Rectal smooth muscle tissue (tissue), 1 donor: ENCODE measurements at regions not wholly inside any gene's neighbourhood (a gene's known extent, or its start where the extent isn't known, plus 50 kb on each side); places are given as distances from the start of the nearest gene placed in this dataset.
"Not testable (repeated sequence)": the region's sequence is repeated elsewhere in the genome, so short reads cannot be mapped to it uniquely, and the experiment has no call there.

Experiments
- H3K27ac ChIP-seq: one replicate; pipeline ENCODE4 v1.7.0; 2013; ENCODE audit warnings: low read depth, low read length, inconsistent platforms
- H3K27me3 ChIP-seq: one replicate; pipeline ENCODE4 v1.7.0; 2013; ENCODE audit warnings: low read length; ENCODE audit not compliant: control insufficient read depth, insufficient read depth
- H3K36me3 ChIP-seq: one replicate; pipeline ENCODE4 v1.7.0; 2013; ENCODE audit warnings: low read length; ENCODE audit not compliant: control insufficient read depth, insufficient read depth
- H3K4me1 ChIP-seq: one replicate; pipeline ENCODE4 v1.7.0; 2013; ENCODE audit warnings: low read length; ENCODE audit not compliant: control insufficient read depth, insufficient read depth
- H3K4me3 ChIP-seq: one replicate; pipeline ENCODE4 v1.7.0; 2013; ENCODE audit warnings: low read length
- H3K9ac ChIP-seq: one replicate; pipeline ENCODE4 v1.7.0; 2013; ENCODE audit warnings: low read length

DNA sequence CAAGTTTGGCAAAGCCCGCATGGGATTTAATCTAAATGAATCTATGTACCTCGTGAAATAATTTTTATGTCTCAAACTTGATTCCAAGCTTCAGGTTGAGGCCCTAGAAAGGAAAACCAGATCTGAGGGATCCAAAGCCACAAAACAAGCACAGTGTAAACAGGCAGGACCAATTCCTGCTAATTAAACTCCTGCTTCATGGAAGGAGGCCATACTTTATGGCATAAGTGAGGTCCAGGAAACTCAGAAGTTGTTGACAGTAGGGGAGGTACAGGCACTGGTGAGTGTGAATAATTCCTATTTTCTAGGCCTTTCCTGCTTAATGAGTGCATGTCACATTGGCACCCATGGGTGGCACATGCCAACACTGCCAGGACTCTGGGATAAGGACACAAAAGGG, 648.6 kb upstream of the SGCD start:
- Histone ChIP-seq H3K4me3 (no peak overlapping the region), H3K27ac (no peak overlapping the region), H3K27me3 (no peaks in the 10 kb centered on the region), H3K4me1 (no peaks in the 10 kb centered on the region), H3K9ac (no peak overlapping the region), H3K36me3 (no peaks in the 10 kb centered on the region)

- Histone ChIP-seq H3K36me3 (no peaks in the 10 kb centered on the region), H3K4me3 (no peak overlapping the region), H3K9ac (no peak overlapping the region), H3K4me1 (no peaks in the 10 kb centered on the region), H3K27me3 (no peaks in the 10 kb centered on the region), H3K27ac (no peak overlapping the region)
These were observed 647.4 kb upstream of the SGCD start for GRCh38 chr5:155679530-155679929.

GRCh38 chr5:155684417-155684816, 642.5 kb upstream of the SGCD start:
- H3K4me1 ChIP-seq, result no peaks in the 10 kb centered on the region
- H3K36me3 ChIP-seq, result no peaks in the 10 kb centered on the region
- no peak overlapping the region for H3K27ac ChIP-seq
- no peak overlapping the region for H3K4me3 ChIP-seq
- H3K27me3 ChIP-seq, result no peaks in the 10 kb centered on the region
- no peak overlapping the region for H3K9ac ChIP-seq

DNA sequence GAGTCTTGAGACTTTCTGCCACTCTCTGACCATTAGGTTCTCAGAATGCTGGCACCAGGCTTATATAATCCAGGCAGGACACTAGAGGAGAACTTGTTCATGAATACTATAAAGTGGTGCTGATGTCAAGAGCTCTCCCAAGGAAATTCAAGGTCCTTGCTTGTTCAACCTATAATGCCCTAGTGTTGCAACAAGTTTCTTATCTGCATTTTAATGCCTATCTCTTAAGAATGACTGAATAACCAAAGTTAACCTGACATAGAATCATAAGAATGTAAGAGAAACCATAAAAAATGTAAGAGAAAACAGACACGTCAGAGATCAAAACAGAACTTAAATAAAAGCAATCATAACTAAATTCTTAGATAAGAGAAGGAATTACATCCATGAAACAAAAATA, 640.8 kb upstream of the SGCD start:
- no peaks in the 10 kb centered on the region for H3K4me1 ChIP-seq
- H3K36me3 ChIP-seq, result no peaks in the 10 kb centered on the region
- no peak overlapping the region for H3K27ac ChIP-seq
- H3K9ac ChIP-seq, result no peak overlapping the region
- H3K27me3 ChIP-seq, result no peaks in the 10 kb centered on the region
- no peak overlapping the region for H3K4me3 ChIP-seq

GRCh38 chr5:155689406-155689805, 637.6 kb upstream of the SGCD start:
- Histone ChIP-seq H3K27me3 (no peaks in the 10 kb centered on the region), H3K9ac (no peak overlapping the region), H3K27ac (no peak overlapping the region)

DNA sequence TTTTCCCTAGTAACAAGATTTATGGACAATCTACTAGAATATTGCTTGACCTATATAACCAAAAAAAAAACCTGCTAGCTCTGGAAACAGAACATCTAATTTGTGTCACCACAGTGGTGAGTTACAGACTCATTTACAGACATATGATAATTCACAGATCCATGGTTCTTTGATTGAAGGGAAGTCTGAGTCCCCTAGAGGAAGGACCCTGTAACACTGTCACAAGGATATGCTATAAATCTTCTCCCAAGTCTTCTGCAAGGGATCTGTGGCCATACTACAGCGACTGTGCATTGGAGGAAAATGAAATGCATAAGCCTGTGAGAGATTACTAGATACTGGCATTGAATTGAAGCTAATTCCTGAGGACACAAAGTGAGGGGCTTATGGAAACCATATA, 630.6 kb upstream of the SGCD start:
- Histone ChIP-seq H3K27ac (no peak overlapping the region), H3K4me1 (no peaks in the 10 kb centered on the region), H3K9ac (no peak overlapping the region), H3K27me3 (no peaks in the 10 kb centered on the region), H3K36me3 (no peaks in the 10 kb centered on the region), H3K4me3 (no peak overlapping the region)

More at GRCh38 chr5:155689406-155689805, 637.6 kb upstream of the SGCD start:
- H3K4me3 ChIP-seq, result no peak overlapping the region
- H3K36me3 ChIP-seq, result no peaks in the 10 kb centered on the region
- no peaks in the 10 kb centered on the region for H3K4me1 ChIP-seq

DNA sequence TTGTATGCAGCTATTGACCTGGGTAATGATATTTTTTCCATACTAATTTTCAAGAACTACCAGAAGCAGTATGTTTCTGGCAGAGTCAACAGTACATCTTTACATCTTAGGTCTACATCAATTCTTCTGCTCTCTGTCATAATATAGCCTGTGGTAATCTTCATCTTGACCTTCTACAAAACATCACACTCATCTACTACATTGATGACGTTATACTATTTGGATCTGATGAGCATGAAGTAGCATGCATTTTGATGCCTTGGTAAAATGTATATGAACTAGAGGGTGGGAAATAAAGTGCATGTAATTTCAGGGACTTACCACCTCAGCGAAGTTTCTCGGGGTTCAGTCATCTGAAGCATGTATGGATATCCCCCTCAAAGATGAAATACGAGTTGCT, 629.7 kb upstream of the SGCD start:
- H3K4me3 ChIP-seq, result no peak overlapping the region
- H3K27me3 ChIP-seq, result no peaks in the 10 kb centered on the region
- no peaks in the 10 kb centered on the region for H3K36me3 ChIP-seq
- no peaks in the 10 kb centered on the region for H3K4me1 ChIP-seq
- no peak overlapping the region for H3K9ac ChIP-seq
- no peak overlapping the region for H3K27ac ChIP-seq

DNA sequence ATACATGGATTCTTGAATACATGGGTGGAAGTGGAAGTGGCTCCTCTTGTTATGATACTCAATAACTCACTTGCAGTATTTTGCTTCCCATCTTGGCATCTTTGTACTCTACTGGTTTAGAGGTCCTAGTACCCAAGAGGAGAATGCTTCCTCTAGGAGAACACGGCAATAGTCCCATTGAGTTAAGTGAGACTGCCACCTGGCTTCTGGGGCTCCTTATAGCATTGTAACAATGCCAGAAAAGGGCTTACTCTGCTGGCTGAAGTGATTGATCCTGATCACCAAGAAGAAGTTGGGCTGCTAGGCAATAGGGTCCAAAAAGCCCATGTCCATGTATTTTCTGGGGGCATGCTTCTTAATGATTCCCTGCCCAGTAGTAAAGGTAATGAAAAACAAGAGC, 627.6 kb upstream of the SGCD start:
- Histone ChIP-seq H3K36me3 (no peaks in the 10 kb centered on the region), H3K4me1 (no peaks in the 10 kb centered on the region), H3K9ac (no peak overlapping the region), H3K27me3 (no peaks in the 10 kb centered on the region), H3K4me3 (no peak overlapping the region), H3K27ac (no peak overlapping the region)

- H3K4me3 ChIP-seq, result no peak overlapping the region
- H3K36me3 ChIP-seq, result no peaks in the 10 kb centered on the region
- no peak overlapping the region for H3K9ac ChIP-seq
- H3K27ac ChIP-seq, result no peak overlapping the region
- no peaks in the 10 kb centered on the region for H3K4me1 ChIP-seq
- H3K27me3 ChIP-seq, result no peaks in the 10 kb centered on the region
These were observed 626.6 kb upstream of the SGCD start for GRCh38 chr5:155700333-155700732.

- Histone ChIP-seq H3K36me3 (no peaks in the 10 kb centered on the region), H3K27me3 (no peaks in the 10 kb centered on the region), H3K4me1 (no peaks in the 10 kb centered on the region), H3K9ac (no peak overlapping the region), H3K4me3 (no peak overlapping the region), H3K27ac (no peak overlapping the region)
These were observed 615.1 kb upstream of the SGCD start for GRCh38 chr5:155711882-155712281.

- not testable (repeated sequence) for H3K27me3 ChIP-seq, H3K36me3 ChIP-seq, H3K4me3 ChIP-seq, H3K4me1 ChIP-seq, H3K27ac ChIP-seq, H3K9ac ChIP-seq
These were observed 612.5 kb upstream of the SGCD start for GRCh38 chr5:155714435-155714834.

DNA sequence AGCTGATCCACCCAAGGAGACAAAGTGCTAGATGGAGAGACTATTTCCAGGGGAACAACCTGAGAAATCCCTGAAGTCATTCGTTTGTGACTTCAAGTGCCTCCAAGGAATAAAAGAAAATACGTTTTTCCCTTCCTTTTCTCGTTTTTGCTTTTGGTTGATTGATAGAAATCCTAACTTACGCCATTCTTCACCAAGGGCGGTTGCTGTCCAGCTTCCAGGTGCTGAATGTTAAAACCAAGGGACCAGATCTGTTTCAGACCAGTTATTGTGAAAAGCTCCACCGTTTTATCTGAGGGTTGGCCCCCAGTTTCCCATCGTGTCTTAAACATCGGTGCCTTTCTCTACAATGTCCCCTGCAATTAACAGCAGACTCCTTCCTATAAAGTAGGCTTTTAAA, 600.7 kb upstream of the SGCD start:
- no peaks in the 10 kb centered on the region for H3K36me3 ChIP-seq
- peaks cover 9% of the 10 kb centered on the region for H3K27me3 ChIP-seq
- H3K9ac ChIP-seq, result no peak overlapping the region
- no peak overlapping the region for H3K27ac ChIP-seq
- H3K4me3 ChIP-seq, result no peak overlapping the region
- H3K4me1 ChIP-seq, result peaks cover 3% of the 10 kb centered on the region

- Histone ChIP-seq H3K27me3 (peaks cover 9% of the 10 kb centered on the region), H3K4me3 (peak overlapping the region; percentile 26), H3K27ac (no peak overlapping the region)
These were observed 599.3 kb upstream of the SGCD start for GRCh38 chr5:155727512-155728145.

More at GRCh38 chr5:155727512-155728145, 599.3 kb upstream of the SGCD start:
- Histone ChIP-seq H3K36me3 (no peaks in the 10 kb centered on the region), H3K9ac (no peak overlapping the region), H3K4me1 (peaks cover 3% of the 10 kb centered on the region)
